GM06990 (cell line): ENCODE measurements at regions not wholly inside any gene's neighbourhood (a gene's known extent, or its start where the extent isn't known, plus 50 kb on each side); places are given as distances from the start of the nearest gene placed in this dataset.

Experiments used
- DNase-seq: peaks from one replicate; pipeline ENCODE4 v3.0.0-alpha.2; 2011; ENCODE audit not compliant: insufficient read length; ENCODE audit errors: extremely low read depth
- H3K27me3 ChIP-seq: replicated peaks from 2 replicates; pipeline ENCODE4 v1.6.0; 2011; ENCODE audit warnings: low read length; ENCODE audit not compliant: control insufficient read depth, insufficient read depth
- H3K36me3 ChIP-seq: 2 replicates; pipeline ENCODE4 v1.5.1; 2011; ENCODE audit warnings: low read length; ENCODE audit not compliant: control insufficient read depth, insufficient read depth
- H3K4me3 ChIP-seq: replicated peaks from 2 replicates; pipeline ENCODE4 v1.5.1; 2011; ENCODE audit warnings: low read depth, mild to moderate bottlenecking, control low read depth, low read length
- TF ChIP-seq, protein P1 (sequence below): IDR thresholded peaks from 2 replicates; pipeline ENCODE4 v1.5.1; 2011; ENCODE audit warnings: low read length, control low read depth, mild to moderate bottlenecking, inconsistent platforms; ENCODE audit not compliant: insufficient read depth, poor library complexity, severe bottlenecking

DNA sequence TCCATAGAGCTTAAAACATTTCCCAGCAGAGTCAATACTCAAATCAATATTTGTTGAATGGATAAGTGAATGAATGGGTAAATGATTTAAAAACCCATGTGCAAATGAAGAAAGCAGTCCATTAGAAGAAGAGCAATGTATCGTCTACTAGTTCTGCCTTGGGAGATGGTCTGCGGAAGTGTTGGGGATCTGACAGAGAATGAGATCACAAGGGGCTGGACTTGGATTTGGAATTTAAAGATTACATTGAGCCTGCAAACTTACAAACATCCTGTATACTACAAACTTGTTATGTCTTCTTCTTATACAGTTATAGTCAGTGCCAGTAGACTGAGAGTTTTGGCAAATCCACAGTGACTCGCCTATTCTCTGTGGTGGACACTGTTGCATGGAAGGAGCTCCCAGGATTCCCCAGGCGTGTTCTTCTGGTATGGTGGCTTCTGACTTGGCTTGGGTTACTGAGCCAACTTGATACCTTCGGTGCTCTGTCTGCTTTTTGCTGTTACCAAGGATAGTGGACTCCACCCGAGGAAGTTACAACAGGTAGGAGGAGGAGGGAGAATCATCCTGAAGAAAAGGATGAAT lies 163.3 kb upstream of the SERPINE2 start:
- no peak overlapping the region for H3K4me3 ChIP-seq
- TF ChIP-seq, protein P1, sequence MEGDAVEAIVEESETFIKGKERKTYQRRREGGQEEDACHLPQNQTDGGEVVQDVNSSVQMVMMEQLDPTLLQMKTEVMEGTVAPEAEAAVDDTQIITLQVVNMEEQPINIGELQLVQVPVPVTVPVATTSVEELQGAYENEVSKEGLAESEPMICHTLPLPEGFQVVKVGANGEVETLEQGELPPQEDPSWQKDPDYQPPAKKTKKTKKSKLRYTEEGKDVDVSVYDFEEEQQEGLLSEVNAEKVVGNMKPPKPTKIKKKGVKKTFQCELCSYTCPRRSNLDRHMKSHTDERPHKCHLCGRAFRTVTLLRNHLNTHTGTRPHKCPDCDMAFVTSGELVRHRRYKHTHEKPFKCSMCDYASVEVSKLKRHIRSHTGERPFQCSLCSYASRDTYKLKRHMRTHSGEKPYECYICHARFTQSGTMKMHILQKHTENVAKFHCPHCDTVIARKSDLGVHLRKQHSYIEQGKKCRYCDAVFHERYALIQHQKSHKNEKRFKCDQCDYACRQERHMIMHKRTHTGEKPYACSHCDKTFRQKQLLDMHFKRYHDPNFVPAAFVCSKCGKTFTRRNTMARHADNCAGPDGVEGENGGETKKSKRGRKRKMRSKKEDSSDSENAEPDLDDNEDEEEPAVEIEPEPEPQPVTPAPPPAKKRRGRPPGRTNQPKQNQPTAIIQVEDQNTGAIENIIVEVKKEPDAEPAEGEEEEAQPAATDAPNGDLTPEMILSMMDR, result no peak
- DNase-seq, result no peak

DNA sequence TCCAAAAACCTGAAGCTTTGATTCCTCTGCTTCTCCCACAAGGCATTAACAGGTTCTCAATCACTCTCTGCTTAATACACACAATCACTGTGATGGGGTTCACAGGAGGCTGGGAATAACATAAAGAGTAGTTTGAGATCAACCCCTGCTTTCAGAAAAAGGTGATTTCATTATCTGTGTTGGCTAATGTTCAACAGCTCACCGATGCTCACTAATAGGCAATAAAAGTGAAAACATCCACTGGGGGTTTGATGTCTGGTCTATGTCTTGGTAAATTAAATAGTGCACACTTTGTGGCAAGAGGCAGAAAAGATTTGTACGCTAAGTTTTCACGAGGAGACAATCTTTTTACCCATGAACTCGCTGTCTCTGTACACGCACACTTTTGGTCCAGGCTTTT lies 159.3 kb upstream of the SERPINE2 start:
- no peak overlapping the region for H3K4me3 ChIP-seq
- TF ChIP-seq, protein P1, result no peak
- no peak for DNase-seq

More for the DNA sequence above, 163.3 kb upstream of the SERPINE2 start:
- no peaks in the 10 kb centered on the region for H3K27me3 ChIP-seq
- H3K36me3 ChIP-seq, result no peaks in the 10 kb centered on the region

GRCh38 chr2:224196810-224197209 lies 157.7 kb upstream of the SERPINE2 start:
- DNase-seq, result no peak
- TF ChIP-seq, protein P1, result no peak
- no peak overlapping the region for H3K4me3 ChIP-seq
- H3K36me3 ChIP-seq, result no peaks in the 10 kb centered on the region
- no peaks in the 10 kb centered on the region for H3K27me3 ChIP-seq

More for the DNA sequence above, 159.3 kb upstream of the SERPINE2 start:
- Histone ChIP-seq H3K27me3 (no peaks in the 10 kb centered on the region), H3K36me3 (no peaks in the 10 kb centered on the region)

DNA sequence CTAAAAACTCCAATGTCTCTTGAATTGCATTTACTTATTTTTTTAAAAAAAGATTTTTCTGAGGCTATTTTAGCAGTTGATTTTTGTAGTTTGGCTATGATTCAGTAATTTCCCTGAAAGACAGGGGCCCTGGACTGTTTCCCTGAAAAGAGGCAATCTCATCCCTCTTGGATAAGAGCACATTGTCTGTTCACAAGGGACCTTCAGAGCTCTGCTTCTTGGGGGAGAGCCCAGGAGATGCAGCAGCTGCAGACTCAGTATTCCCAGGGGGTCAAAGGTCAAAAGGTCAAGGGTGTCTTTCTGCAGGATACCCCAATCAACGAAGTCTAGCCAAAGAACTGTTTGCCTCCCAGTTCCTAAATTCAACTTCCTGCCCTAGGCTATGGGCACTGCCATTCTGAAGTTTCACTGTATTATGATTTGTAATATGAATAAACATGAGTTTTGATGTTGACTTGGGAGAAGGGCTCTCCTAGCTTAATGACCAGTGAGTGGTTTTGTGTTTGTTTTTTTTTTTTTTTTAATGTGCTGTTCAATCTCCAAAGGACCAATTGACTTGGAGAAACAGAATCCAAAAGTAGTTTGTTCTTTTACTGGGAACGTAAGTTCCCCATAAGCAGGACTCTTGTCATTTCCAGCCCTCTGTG lies 157.0 kb upstream of the SERPINE2 start:
- TF ChIP-seq, protein P1, result no peak
- Histone ChIP-seq H3K4me3 (no peak overlapping the region), H3K36me3 (no peaks in the 10 kb centered on the region), H3K27me3 (no peaks in the 10 kb centered on the region)
- no peak for DNase-seq

DNA sequence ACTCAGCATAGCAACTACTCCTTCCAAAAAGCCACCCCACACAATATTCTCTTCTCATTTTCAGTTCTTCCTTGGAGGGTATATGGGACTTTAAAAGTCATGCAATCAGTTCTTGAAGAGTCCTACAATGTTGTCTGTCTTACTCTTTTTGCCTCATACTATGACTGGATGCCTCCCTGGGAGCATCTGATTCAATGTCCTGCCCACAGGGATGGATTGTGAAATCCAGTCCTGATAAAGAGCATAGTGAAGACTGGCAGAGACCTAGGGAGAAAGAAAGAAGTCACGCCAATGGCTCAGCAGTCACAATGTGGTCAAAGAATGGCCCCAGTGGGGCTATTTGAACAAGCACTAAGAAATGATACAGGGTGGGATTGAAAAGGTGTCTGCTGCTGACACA lies 155.1 kb upstream of the SERPINE2 start:
- DNase-seq, result no peak
- Histone ChIP-seq H3K36me3 (no peaks in the 10 kb centered on the region), H3K27me3 (no peaks in the 10 kb centered on the region; the same call in 1 of the 2 replicates), H3K4me3 (no peak overlapping the region)
- TF ChIP-seq, protein P1, result no peak

- no peaks in the 10 kb centered on the region for H3K36me3 ChIP-seq
- no peak overlapping the region for H3K4me3 ChIP-seq
- no peak for DNase-seq
- TF ChIP-seq, protein P1, result no peak
- H3K27me3 ChIP-seq, result no peaks in the 10 kb centered on the region; the same call in 1 of the 2 replicates
Observed at GRCh38 chr2:224191465-224191864, 152.4 kb upstream of the SERPINE2 start.
